ENCODE measurements at regions not wholly inside any gene's neighbourhood (a gene's known extent, or its start where the extent isn't known, plus 50 kb on each side); places are given as distances from the start of the nearest gene placed in this dataset.

DNA sequence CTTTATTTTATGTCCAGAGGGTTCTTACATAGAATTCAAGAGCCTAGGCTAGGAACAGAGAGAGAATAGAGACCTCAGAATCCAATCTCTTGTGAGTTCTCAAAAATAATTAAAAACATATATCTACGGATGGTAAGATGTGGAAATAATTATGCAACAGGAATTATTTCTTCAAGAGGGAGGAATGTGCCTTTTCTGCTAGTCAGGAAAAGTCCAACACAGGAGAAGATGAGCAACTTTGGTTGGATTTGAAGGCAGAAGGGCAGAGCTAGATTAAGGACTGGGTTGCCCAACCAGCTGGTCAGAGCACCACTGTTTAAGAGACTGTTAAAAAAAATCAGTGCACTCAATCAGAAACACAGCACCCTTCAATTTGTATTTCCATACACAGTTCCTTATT, 365.5 kb downstream of the ETNK1 start:
- no peaks in the 10 kb centered on the region for H3K27me3 ChIP-seq (ENCODE audit: control insufficient read depth, insufficient read depth, low read length)
- no peak for DNase-seq (ENCODE audit: low read depth in 2 of 2)
- H3K27ac ChIP-seq (ENCODE audit: insufficient read depth, low read length), result no peak overlapping the region
- H3K4me3 ChIP-seq (replicated peaks in 1 of 4; ENCODE audit: control extremely low read depth in 1 of 4, insufficient read depth in 1 of 4, low read depth in 3 of 4, low read length in 4 of 4), result no peak overlapping the region
- no peaks in the 10 kb centered on the region for H3K79me2 ChIP-seq (ENCODE audit: control insufficient read depth, insufficient read depth, low read length)
- H3K9me3 ChIP-seq (ENCODE audit: control insufficient read depth, insufficient read depth, low read depth, low read length), result no peaks in the 10 kb centered on the region
- H4K20me1 ChIP-seq (ENCODE audit: control insufficient read depth, extremely low read depth, insufficient read depth, low read length), result no peaks in the 10 kb centered on the region
- H3K4me2 ChIP-seq (ENCODE audit: extremely low read depth, insufficient read depth, low read length), result no peak overlapping the region
- TF ChIP-seq, protein P1, sequence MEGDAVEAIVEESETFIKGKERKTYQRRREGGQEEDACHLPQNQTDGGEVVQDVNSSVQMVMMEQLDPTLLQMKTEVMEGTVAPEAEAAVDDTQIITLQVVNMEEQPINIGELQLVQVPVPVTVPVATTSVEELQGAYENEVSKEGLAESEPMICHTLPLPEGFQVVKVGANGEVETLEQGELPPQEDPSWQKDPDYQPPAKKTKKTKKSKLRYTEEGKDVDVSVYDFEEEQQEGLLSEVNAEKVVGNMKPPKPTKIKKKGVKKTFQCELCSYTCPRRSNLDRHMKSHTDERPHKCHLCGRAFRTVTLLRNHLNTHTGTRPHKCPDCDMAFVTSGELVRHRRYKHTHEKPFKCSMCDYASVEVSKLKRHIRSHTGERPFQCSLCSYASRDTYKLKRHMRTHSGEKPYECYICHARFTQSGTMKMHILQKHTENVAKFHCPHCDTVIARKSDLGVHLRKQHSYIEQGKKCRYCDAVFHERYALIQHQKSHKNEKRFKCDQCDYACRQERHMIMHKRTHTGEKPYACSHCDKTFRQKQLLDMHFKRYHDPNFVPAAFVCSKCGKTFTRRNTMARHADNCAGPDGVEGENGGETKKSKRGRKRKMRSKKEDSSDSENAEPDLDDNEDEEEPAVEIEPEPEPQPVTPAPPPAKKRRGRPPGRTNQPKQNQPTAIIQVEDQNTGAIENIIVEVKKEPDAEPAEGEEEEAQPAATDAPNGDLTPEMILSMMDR (conservative IDR thresholded peaks at IDR 0.05 in 1 of 2, IDR thresholded peaks at IDR 0.05 in 1 of 2; ENCODE audit: low read depth in 1 of 2, low read length in 2 of 2), result no peak
- TF ChIP-seq EZH2 (IDR thresholded peaks at IDR 0.05; ENCODE audit: low read length, missing control alignments), result no peak
- H3K9ac ChIP-seq (ENCODE audit: insufficient read depth, low read length), result no peak overlapping the region
- no peak overlapping the region for H2AFZ ChIP-seq (ENCODE audit: low read length)
- no peaks in the 10 kb centered on the region for H3K4me1 ChIP-seq (ENCODE audit: control insufficient read depth, extremely low read depth, insufficient read depth, low read length)
- H3K36me3 ChIP-seq (ENCODE audit: control insufficient read depth, insufficient read depth, low read length), result no peaks in the 10 kb centered on the region

DNA sequence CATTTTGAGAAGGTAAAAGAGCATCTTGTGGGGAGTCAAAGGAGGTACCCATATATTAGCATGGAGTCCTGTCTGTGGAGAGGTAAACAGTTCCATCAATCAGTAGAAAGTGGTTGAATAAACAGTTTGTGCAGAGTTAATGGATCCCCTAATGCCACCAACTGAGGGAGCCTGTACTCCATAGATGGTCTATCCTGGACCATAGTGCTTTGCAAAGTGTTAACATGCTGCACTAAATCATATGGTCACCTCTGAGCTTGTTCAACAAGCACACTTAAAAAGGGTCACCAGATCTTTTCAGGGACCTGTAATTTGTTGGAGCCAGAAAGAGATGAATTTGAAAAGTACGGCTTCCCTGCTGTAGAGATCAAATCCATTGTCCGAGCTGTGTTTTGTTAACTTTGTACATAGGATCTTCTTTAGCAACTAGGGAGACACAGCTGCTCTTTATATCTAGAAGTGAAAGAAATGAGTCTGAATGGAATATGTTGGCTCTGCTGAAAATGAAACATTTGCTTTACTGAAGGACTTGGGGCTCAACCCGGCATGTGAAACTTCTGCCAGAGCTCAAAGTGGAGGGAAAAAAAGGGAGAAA, 366.4 kb downstream of the ETNK1 start:
- H3K36me3 ChIP-seq (ENCODE audit: control insufficient read depth, insufficient read depth, low read length), result no peaks in the 10 kb centered on the region

DNA sequence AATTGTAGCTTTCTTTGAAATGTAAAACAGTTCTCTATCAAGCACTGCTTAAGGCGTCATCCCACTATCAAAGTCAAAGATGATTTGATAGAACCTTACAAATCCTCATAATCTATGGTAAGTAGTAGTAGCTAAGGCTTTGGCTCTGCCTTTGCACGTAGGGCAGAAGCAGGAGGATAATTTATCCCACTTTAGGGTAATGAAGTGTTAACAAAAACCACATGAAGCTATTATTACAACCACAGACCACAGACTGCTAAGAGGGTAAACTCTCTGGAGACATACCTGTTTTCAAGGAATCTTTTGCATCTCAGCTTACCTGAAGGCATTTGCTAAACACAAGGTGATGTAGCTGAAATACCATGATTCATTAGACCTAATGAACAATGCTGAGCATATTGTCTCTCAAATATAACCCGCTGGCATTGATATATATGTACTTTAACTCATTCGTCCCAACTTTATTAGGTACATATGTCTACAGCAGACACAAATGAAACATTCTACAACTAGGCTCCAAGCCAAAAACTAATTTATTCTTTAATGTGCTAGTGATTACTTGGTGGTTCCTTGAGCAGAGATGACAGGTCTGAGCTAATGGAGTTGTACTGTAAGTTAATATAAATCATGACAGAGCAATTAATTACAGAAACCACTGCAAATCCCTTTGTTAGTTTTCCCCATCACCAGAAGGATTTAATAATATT, 368.8 kb downstream of the ETNK1 start:
- Histone ChIP-seq H3K4me1 (ENCODE audit: control insufficient read depth, extremely low read depth, insufficient read depth, low read length) (no peaks in the 10 kb centered on the region), H3K36me3 (ENCODE audit: control insufficient read depth, insufficient read depth, low read length) (no peaks in the 10 kb centered on the region), H4K20me1 (ENCODE audit: control insufficient read depth, extremely low read depth, insufficient read depth, low read length) (no peaks in the 10 kb centered on the region), H2AFZ (ENCODE audit: low read length) (no peak overlapping the region), H3K9ac (ENCODE audit: insufficient read depth, low read length) (no peak overlapping the region), H3K4me3 (replicated peaks in 1 of 4; ENCODE audit: control extremely low read depth in 1 of 4, insufficient read depth in 1 of 4, low read depth in 3 of 4, low read length in 4 of 4) (no peak overlapping the region), H3K9me3 (ENCODE audit: control insufficient read depth, insufficient read depth, low read depth, low read length) (no peaks in the 10 kb centered on the region), H3K4me2 (ENCODE audit: extremely low read depth, insufficient read depth, low read length) (no peak overlapping the region), H3K79me2 (ENCODE audit: control insufficient read depth, insufficient read depth, low read length) (no peaks in the 10 kb centered on the region), H3K27ac (ENCODE audit: insufficient read depth, low read length) (no peak overlapping the region), H3K27me3 (ENCODE audit: control insufficient read depth, insufficient read depth, low read length) (no peaks in the 10 kb centered on the region)
- peak in 1 of 2 donors; percentile 70 for DNase-seq (ENCODE audit: low read depth in 2 of 2)
- no peak for TF ChIP-seq EZH2 (IDR thresholded peaks at IDR 0.05; ENCODE audit: low read length, missing control alignments)
- TF ChIP-seq, protein P1 (conservative IDR thresholded peaks at IDR 0.05 in 1 of 2, IDR thresholded peaks at IDR 0.05 in 1 of 2; ENCODE audit: low read depth in 1 of 2, low read length in 2 of 2), result no peak

More for the DNA sequence above, 366.4 kb downstream of the ETNK1 start:
- Histone ChIP-seq H2AFZ (ENCODE audit: low read length) (no peak overlapping the region), H3K9ac (ENCODE audit: insufficient read depth, low read length) (no peak overlapping the region), H3K4me1 (ENCODE audit: control insufficient read depth, extremely low read depth, insufficient read depth, low read length) (no peaks in the 10 kb centered on the region), H3K27me3 (ENCODE audit: control insufficient read depth, insufficient read depth, low read length) (no peaks in the 10 kb centered on the region), H3K4me3 (replicated peaks in 1 of 4; ENCODE audit: control extremely low read depth in 1 of 4, insufficient read depth in 1 of 4, low read depth in 3 of 4, low read length in 4 of 4) (no peak overlapping the region), H3K4me2 (ENCODE audit: extremely low read depth, insufficient read depth, low read length) (no peak overlapping the region), H3K79me2 (ENCODE audit: control insufficient read depth, insufficient read depth, low read length) (no peaks in the 10 kb centered on the region), H4K20me1 (ENCODE audit: control insufficient read depth, extremely low read depth, insufficient read depth, low read length) (no peaks in the 10 kb centered on the region), H3K9me3 (ENCODE audit: control insufficient read depth, insufficient read depth, low read depth, low read length) (no peaks in the 10 kb centered on the region), H3K27ac (ENCODE audit: insufficient read depth, low read length) (no peak overlapping the region)
- TF ChIP-seq, protein P1 (conservative IDR thresholded peaks at IDR 0.05 in 1 of 2, IDR thresholded peaks at IDR 0.05 in 1 of 2; ENCODE audit: low read depth in 1 of 2, low read length in 2 of 2), result no peak
- no peak for TF ChIP-seq EZH2 (IDR thresholded peaks at IDR 0.05; ENCODE audit: low read length, missing control alignments)
- no peak for DNase-seq (ENCODE audit: low read depth in 2 of 2)
